Tibial artery (tissue), 4 donors: ENCODE measurements at regions not wholly inside any gene's neighbourhood (a gene's known extent, or its start where the extent isn't known, plus 50 kb on each side); places are given as distances from the start of the nearest gene placed in this dataset.

Experiments used
- DNase-seq, 2 donors: peaks; one replicate each; pipeline ENCODE4 v3.0.0-alpha.2; 2019
- H3K27ac ChIP-seq, 2 donors: fragments of 200-600 bp; sonication (generic) in 1 of 2; 1 replicate in 1 of 2; 2 replicates in 1 of 2; pipeline ENCODE4 v1.5.1; 2018 to 2019; ENCODE audit warnings: mild to moderate bottlenecking in 1 of 2
- H3K27me3 ChIP-seq, 2 donors: fragments of 200-600 bp; sonication (generic) in 1 of 2; one replicate each; pipeline versions ENCODE4 v1.5.1 to v1.6.0; 2016 to 2019
- H3K36me3 ChIP-seq, 3 donors: fragments of 200-600 bp; sonication (generic) in 2 of 3; one replicate each; pipeline ENCODE4 v1.5.1; 2016 to 2019; ENCODE audit warnings: mild to moderate bottlenecking in 2 of 3
- H3K4me1 ChIP-seq, 4 donors: fragments of 200-600 bp; sonication (generic) in 2 of 4; 1 replicate in 3 of 4; 2 replicates in 1 of 4; pipeline ENCODE4 v1.5.1; 2016 to 2019
- H3K4me3 ChIP-seq, 2 donors: fragments of 200-600 bp; sonication (generic) in 1 of 2; 1 replicate in 1 of 2; 2 replicates in 1 of 2; pipeline ENCODE4 v1.5.1; 2018 to 2019; ENCODE audit warnings: mild to moderate bottlenecking in 2 of 2
- H3K9me3 ChIP-seq, 3 donors: fragments of 200-600 bp; sonication (generic) in 1 of 3; one replicate each; pipeline ENCODE4 v1.5.1; 2016 to 2019
- intact Hi-C: fragments of 100-400 bp; cut with DNase I; formaldehyde crosslinking; loops from one replicate; pipeline ENCODE4 v1.15.0; 2023; ENCODE audit warnings: low total_unique reads
- TF ChIP-seq, protein P1 (sequence below), 2 experiments: fragments of 200-600 bp in 1 of 2; fragments of 450-650 bp in 1 of 2; IDR thresholded peaks; one replicate each; pipeline ENCODE4 v1.5.1; 2017 to 2019; ENCODE audit warnings: antibody characterized with exemption in 2 of 2, mild to moderate bottlenecking in 1 of 2, moderate library complexity in 1 of 2

DNA sequence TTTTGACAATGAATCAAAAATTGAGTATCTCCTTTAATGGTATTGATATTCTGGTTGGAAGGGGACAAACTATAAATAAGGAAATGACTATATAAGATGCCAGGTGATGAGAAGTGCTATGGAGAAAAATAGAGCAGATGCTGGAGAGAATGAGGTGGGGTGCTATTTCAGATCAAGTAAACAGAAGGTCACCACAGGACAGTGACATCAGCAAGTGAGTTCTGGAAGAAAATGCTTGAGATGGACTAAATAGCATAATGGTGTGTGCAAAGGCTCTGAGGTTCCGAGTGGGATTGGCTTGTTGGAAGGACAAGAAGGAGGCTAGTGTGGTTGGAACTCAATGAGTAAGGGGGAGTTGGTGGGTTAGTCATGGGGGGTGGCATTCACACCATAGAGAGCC, 157.5 kb upstream of the SGCD start:
- H3K27ac ChIP-seq, result no peak overlapping the region
- H3K4me1 ChIP-seq, result peaks cover 0 to 1% (median 0%) of the 10 kb centered on the region in 4 donors
- intact Hi-C loops, result no loop called here
- no peaks in the 10 kb centered on the region for H3K36me3 ChIP-seq
- H3K9me3 ChIP-seq, result no peaks in the 10 kb centered on the region
- no peaks in the 10 kb centered on the region for H3K27me3 ChIP-seq
- H3K4me3 ChIP-seq, result no peak overlapping the region
- TF ChIP-seq, protein P1, sequence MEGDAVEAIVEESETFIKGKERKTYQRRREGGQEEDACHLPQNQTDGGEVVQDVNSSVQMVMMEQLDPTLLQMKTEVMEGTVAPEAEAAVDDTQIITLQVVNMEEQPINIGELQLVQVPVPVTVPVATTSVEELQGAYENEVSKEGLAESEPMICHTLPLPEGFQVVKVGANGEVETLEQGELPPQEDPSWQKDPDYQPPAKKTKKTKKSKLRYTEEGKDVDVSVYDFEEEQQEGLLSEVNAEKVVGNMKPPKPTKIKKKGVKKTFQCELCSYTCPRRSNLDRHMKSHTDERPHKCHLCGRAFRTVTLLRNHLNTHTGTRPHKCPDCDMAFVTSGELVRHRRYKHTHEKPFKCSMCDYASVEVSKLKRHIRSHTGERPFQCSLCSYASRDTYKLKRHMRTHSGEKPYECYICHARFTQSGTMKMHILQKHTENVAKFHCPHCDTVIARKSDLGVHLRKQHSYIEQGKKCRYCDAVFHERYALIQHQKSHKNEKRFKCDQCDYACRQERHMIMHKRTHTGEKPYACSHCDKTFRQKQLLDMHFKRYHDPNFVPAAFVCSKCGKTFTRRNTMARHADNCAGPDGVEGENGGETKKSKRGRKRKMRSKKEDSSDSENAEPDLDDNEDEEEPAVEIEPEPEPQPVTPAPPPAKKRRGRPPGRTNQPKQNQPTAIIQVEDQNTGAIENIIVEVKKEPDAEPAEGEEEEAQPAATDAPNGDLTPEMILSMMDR (IDR thresholded peaks at IDR 0.05), result no peak
- DNase-seq, result no peak

DNA sequence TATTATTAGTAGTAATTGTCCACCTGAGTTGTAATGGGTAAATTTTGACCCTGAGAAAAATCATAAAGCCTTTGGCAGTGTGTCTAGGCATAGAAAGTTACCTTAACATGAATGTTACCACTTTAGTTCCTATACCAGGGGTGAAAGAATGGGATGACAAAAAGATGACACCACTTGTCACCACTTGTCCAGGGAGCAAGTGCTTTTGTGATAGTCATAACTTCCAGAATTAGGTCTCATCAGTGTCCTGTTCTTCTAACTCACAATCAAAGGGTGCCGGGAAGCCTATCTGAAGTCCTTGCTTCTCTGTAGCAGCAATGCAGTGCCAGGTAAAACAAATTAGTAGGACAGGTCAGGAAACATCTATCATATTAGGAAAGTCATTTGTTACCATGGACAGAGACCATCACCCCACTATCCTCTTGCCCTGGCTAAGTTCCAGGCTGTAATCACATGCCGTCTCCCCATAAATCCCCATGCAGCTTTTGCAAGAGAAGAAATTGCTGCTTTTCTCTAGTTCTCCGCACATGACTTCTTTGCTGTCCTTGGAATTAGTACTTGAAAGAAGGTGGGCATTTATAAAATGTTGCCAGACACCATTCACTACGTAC, 156.5 kb upstream of the SGCD start:
- DNase-seq, result no peak

DNA sequence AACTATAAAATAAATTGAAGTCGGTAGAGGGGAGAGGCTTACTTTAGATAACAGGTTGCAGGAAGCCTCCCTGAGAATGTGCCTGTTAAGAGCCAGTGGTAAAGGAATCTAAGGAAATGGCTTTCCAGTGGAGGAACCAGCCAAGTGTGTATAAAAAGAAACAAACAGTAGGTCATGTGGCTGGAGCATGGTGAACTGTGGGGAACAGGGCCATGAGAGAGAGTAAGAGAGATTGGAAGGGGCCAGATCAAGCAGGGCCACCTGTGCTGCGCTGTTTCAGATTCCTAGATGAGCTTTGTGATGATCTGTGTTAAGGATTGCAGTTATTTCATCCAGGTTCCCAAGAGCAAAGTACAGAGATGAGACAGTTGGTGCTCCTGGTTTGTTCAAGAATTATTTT, 152.7 kb upstream of the SGCD start:
- no peak for DNase-seq
- Histone ChIP-seq H3K4me1 (no peaks in the 10 kb centered on the region), H3K4me3 (no peak overlapping the region), H3K9me3 (no peaks in the 10 kb centered on the region), H3K27me3 (no peaks in the 10 kb centered on the region), H3K36me3 (no peaks in the 10 kb centered on the region), H3K27ac (no peak overlapping the region)
- intact Hi-C loops, result no loop called here
- TF ChIP-seq, protein P1 (IDR thresholded peaks at IDR 0.05), result no peak

More for the DNA sequence above, 156.5 kb upstream of the SGCD start:
- Histone ChIP-seq H3K36me3 (no peaks in the 10 kb centered on the region), H3K4me3 (no peak overlapping the region), H3K27ac (no peak overlapping the region), H3K9me3 (no peaks in the 10 kb centered on the region), H3K27me3 (no peaks in the 10 kb centered on the region), H3K4me1 (no peaks in the 10 kb centered on the region)
- TF ChIP-seq, protein P1 (IDR thresholded peaks at IDR 0.05), result no peak
- intact Hi-C loops, result no loop called here

DNA sequence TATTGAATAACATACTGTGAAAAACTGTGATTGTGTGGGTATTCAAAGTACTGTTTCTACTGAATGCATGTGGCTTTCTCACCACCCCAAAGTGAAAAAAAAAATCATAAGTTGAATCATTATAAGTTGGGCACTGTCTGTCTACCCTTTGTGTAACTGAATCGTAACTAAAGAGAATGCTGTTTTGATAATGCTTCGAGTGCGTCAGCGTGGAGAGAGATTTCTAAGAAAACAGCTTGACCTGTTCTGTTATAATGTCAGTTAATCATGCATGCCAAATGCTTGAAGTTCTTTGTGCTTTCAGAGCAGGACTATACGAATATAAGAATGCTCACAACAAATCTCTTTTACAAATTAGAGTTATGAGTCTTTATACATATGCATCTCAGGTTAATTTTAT, 148.8 kb upstream of the SGCD start:
- intact Hi-C loops, result no loop called here
- Histone ChIP-seq H3K36me3 (no peaks in the 10 kb centered on the region), H3K9me3 (peaks cover 0 to 4% (median 0%) of the 10 kb centered on the region in 3 donors), H3K4me3 (no peak overlapping the region), H3K27me3 (no peaks in the 10 kb centered on the region), H3K4me1 (no peaks in the 10 kb centered on the region), H3K27ac (no peak overlapping the region)
- DNase-seq, result no peak
- TF ChIP-seq, protein P1 (IDR thresholded peaks at IDR 0.05), result no peak

DNA sequence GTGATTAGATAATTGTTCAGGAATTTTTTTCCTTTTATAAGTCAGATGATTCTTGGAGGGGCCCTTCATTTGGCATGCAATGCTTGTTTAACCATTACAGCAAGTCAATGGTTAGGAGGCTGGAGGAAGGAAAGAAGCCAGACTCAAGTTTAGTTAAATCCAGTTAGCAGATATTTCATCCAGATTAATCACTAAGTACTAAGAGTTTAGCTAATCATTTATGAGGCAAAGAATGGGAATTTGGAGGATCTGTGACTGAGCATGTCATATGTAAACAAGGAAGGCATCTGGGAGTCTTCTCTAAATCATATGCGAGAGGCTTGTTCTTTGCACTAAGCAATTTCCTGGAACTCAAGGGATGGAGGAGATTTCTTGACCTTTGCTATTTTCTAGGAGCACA, 145.3 kb upstream of the SGCD start:
- Histone ChIP-seq H3K9me3 (peaks cover 0 to 4% (median 0%) of the 10 kb centered on the region in 3 donors), H3K4me3 (no peak overlapping the region), H3K27me3 (no peaks in the 10 kb centered on the region), H3K27ac (no peak overlapping the region), H3K4me1 (peaks cover 0 to 19% (median 8%) of the 10 kb centered on the region in 4 donors), H3K36me3 (no peaks in the 10 kb centered on the region)
- no peak for DNase-seq
- TF ChIP-seq, protein P1 (IDR thresholded peaks at IDR 0.05), result no peak
- intact Hi-C loops, result no loop called here
